GM23248 (cell line): ENCODE measurements at regions not wholly inside any gene's neighbourhood (a gene's known extent, or its start where the extent isn't known, plus 50 kb on each side); places are given as distances from the start of the nearest gene placed in this dataset.
"Not testable (repeated sequence)": the region's sequence is repeated elsewhere in the genome, so short reads cannot be mapped to it uniquely, and the experiment has no call there.

Source experiments
- EZH2 ChIP-seq: fragments of 200-600 bp; sonication (generic); IDR thresholded peaks from 2 replicates; pipeline ENCODE4 v1.6.1; 2018; ENCODE audit warnings: antibody characterized with exemption, mild to moderate bottlenecking; ENCODE audit not compliant: insufficient read depth, poor library complexity, severe bottlenecking
- EZH2phosphoT487 ChIP-seq: fragments of 200-600 bp; sonication (generic); IDR thresholded peaks from 2 replicates; pipeline ENCODE4 v1.6.1; 2018; ENCODE audit warnings: antibody characterized with exemption, moderate library complexity, mild to moderate bottlenecking, low read depth; ENCODE audit not compliant: insufficient read depth

DNA sequence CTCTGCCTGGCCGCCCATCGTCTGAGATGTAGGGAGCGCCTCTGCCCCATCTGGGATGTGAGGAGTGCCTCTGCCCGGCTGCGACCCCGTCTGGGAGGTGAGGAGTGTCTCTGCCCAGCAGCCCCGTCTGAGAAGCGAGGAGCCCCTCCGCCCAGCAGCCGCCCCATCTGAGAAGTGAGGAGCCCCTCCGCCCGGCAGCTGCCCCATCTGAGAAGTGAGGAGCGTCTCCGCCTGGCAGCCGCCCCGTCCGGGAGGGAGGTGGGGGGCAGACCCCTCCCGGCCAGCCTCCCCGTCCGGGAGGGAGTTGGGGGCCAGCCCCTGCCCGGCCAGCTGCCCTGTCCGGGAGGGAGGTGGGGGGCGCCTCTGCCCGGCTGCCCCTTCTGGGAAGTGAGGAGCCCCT, 117.8 kb downstream of the BMS1 start:
- not testable (repeated sequence) for TF ChIP-seq EZH2, EZH2phosphoT487
